Right lung (tissue), 2 donors: ENCODE measurements at regions not wholly inside any gene's neighbourhood (a gene's known extent, or its start where the extent isn't known, plus 50 kb on each side); places are given as distances from the start of the nearest gene placed in this dataset.
"Not testable (repeated sequence)": the region's sequence is repeated elsewhere in the genome, so short reads cannot be mapped to it uniquely, and the experiment has no call there.

ENCODE experiments used
- DNase-seq, 2 donors: peaks; one replicate each; pipeline ENCODE4 v3.0.0-alpha.2; 2013

GRCh38 chr7:152949253-152949652 is 189.7 kb downstream of the ACTR3B start:
- DNase-seq: no peak

GRCh38 chr7:152949790-152950189 is 190.2 kb downstream of the ACTR3B start:
- no peak for DNase-seq

GRCh38 chr7:152956006-152956405 is 196.5 kb downstream of the ACTR3B start:
- DNase-seq: no peak

GRCh38 chr7:152959610-152960009 is 200.1 kb downstream of the ACTR3B start:
- no peak for DNase-seq

- DNase-seq: not testable (repeated sequence)
Observed at GRCh38 chr7:152961796-152962195, 202.2 kb downstream of the ACTR3B start.

GRCh38 chr7:152966189-152966588 is 206.6 kb downstream of the ACTR3B start:
- no peak for DNase-seq

GRCh38 chr7:152967958-152968357 is 208.4 kb downstream of the ACTR3B start:
- DNase-seq: no peak

- DNase-seq: no peak
Observed at GRCh38 chr7:152968514-152968913, 209.0 kb downstream of the ACTR3B start.

- DNase-seq: no peak
Observed at GRCh38 chr7:152969335-152969734, 209.8 kb downstream of the ACTR3B start.

- DNase-seq: no peak
Observed at GRCh38 chr7:152969839-152970238, 210.3 kb downstream of the ACTR3B start.

- DNase-seq: no peak
Observed at GRCh38 chr7:152970481-152970880, 210.9 kb downstream of the ACTR3B start.

GRCh38 chr7:152974577-152974976 is 215.0 kb downstream of the ACTR3B start:
- DNase-seq: no peak

- no peak for DNase-seq
Observed at GRCh38 chr7:152975076-152975475, 215.5 kb downstream of the ACTR3B start.

GRCh38 chr7:152979376-152979775 is 219.8 kb downstream of the ACTR3B start:
- DNase-seq: no peak

- DNase-seq: no peak
Observed at GRCh38 chr7:152984421-152984820, 224.9 kb downstream of the ACTR3B start.

GRCh38 chr7:152986376-152986775 is 226.8 kb downstream of the ACTR3B start:
- no peak for DNase-seq

GRCh38 chr7:152987656-152988055 is 228.1 kb downstream of the ACTR3B start:
- no peak for DNase-seq

GRCh38 chr7:152989889-152990380 is 230.4 kb downstream of the ACTR3B start:
- no peak for DNase-seq

GRCh38 chr7:152998420-152998819 is 238.9 kb downstream of the ACTR3B start:
- DNase-seq: no peak

- no peak for DNase-seq
Observed at GRCh38 chr7:153002115-153002514, 242.6 kb downstream of the ACTR3B start.

GRCh38 chr7:153002572-153002971 is 243.0 kb downstream of the ACTR3B start:
- no peak for DNase-seq

GRCh38 chr7:153004341-153004740 is 244.8 kb downstream of the ACTR3B start:
- DNase-seq: no peak

- DNase-seq: no peak
Observed at GRCh38 chr7:153005750-153006435, 246.3 kb downstream of the ACTR3B start.

GRCh38 chr7:153006452-153006851 is 246.9 kb downstream of the ACTR3B start:
- DNase-seq: no peak
